Tibial nerve (tissue), 4 donors: ENCODE measurements at regions not wholly inside any gene's neighbourhood (a gene's known extent, or its start where the extent isn't known, plus 50 kb on each side); places are given as distances from the start of the nearest gene placed in this dataset.
A peak's percentile ranks its signal among the peaks of the same experiment; 100 is the strongest.

ENCODE experiments used
- DNase-seq, 2 donors: peaks; one replicate each; pipeline ENCODE4 v3.0.0-alpha.2; 2019; ENCODE audit warnings: low spot score in 2 of 2
- H3K27ac ChIP-seq, 4 donors: fragments of 200-600 bp; sonication (generic) in 3 of 4; one replicate each; pipeline ENCODE4 v1.5.1; 2017 to 2019; ENCODE audit warnings: mild to moderate bottlenecking in 1 of 4
- H3K27me3 ChIP-seq, 2 donors: fragments of 200-600 bp; sonication (generic) in 1 of 2; one replicate each; pipeline versions ENCODE4 v1.5.1 to v1.6.0; 2017 to 2019
- H3K36me3 ChIP-seq, 3 donors: fragments of 200-600 bp; sonication (generic); one replicate each; pipeline ENCODE4 v1.5.1; 2018 to 2019
- H3K4me1 ChIP-seq, 4 donors: fragments of 200-600 bp; sonication (generic) in 3 of 4; one replicate each; pipeline ENCODE4 v1.5.1; 2017 to 2019
- H3K4me3 ChIP-seq, 4 donors: fragments of 200-600 bp; sonication (generic) in 3 of 4; one replicate each; pipeline ENCODE4 v1.5.1; 2017 to 2019; ENCODE audit warnings: mild to moderate bottlenecking in 1 of 4, moderate library complexity in 1 of 4
- H3K9me3 ChIP-seq, 4 donors: fragments of 200-600 bp; sonication (generic) in 3 of 4; one replicate each; pipeline ENCODE4 v1.5.1; 2017 to 2019
- EP300 ChIP-seq, 2 donors: sonication (generic); formaldehyde crosslinking; IDR thresholded peaks; one replicate each; pipeline ENCODE4 v1.6.1; 2017; ENCODE audit warnings: antibody characterized with exemption in 2 of 2, mild to moderate bottlenecking in 1 of 2
- POLR2A ChIP-seq, 2 donors: fragments of 450-650 bp; IDR thresholded peaks; one replicate each; pipeline ENCODE4 v1.6.1; 2017; ENCODE audit warnings: antibody characterized with exemption in 2 of 2, mild to moderate bottlenecking in 2 of 2, moderate library complexity in 2 of 2
- WGBS, 2 donors: methylation state at CpG; one replicate each; pipeline ENCODE4 v1.1.5; 2018; 5-methylcytosine and 5-hydroxymethylcytosine counted together
- TF ChIP-seq, protein P1 (sequence below), 5 experiments: fragments of 200-600 bp in 3 of 5; fragments of 450-650 bp in 2 of 5; sonication (generic) in 3 of 5; IDR thresholded peaks; one replicate each; pipeline ENCODE4 v1.5.1; 2016 to 2019; ENCODE audit warnings: antibody characterized with exemption in 5 of 5, mild to moderate bottlenecking in 3 of 5, moderate library complexity in 2 of 5

- Histone ChIP-seq H3K36me3 (no peaks in the 10 kb centered on the region), H3K27me3 (no peaks in the 10 kb centered on the region), H3K9me3 (no peaks in the 10 kb centered on the region), H3K27ac (peak overlapping the region; percentile 71 to 95 (median 82)), H3K4me1 (peaks cover 0 to 76% (median 59%) of the 10 kb centered on the region in 4 donors), H3K4me3 (no peak overlapping the region)
- TF ChIP-seq, protein P1, sequence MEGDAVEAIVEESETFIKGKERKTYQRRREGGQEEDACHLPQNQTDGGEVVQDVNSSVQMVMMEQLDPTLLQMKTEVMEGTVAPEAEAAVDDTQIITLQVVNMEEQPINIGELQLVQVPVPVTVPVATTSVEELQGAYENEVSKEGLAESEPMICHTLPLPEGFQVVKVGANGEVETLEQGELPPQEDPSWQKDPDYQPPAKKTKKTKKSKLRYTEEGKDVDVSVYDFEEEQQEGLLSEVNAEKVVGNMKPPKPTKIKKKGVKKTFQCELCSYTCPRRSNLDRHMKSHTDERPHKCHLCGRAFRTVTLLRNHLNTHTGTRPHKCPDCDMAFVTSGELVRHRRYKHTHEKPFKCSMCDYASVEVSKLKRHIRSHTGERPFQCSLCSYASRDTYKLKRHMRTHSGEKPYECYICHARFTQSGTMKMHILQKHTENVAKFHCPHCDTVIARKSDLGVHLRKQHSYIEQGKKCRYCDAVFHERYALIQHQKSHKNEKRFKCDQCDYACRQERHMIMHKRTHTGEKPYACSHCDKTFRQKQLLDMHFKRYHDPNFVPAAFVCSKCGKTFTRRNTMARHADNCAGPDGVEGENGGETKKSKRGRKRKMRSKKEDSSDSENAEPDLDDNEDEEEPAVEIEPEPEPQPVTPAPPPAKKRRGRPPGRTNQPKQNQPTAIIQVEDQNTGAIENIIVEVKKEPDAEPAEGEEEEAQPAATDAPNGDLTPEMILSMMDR (IDR thresholded peaks at IDR 0.05): no peak
- peak in 1 of 2 donors; percentile 63 for TF ChIP-seq EP300 (IDR thresholded peaks at IDR 0.05)
- TF ChIP-seq POLR2A (IDR thresholded peaks at IDR 0.05): no peak
- DNase-seq: peak in 1 of 2 donors; percentile 31
- 16 to 22% methylated on average over 5 of the region's 5 CpGs for WGBS, 2 donors
Measured at GRCh38 chr13:40190641-40191100, 475.8 kb downstream of the FOXO1 start.

GRCh38 chr13:40191186-40191980 is 475.1 kb downstream of the FOXO1 start:
- no peaks in the 10 kb centered on the region for H3K36me3 ChIP-seq
- 36 to 50% methylated on average over 7 of the region's 7 CpGs for WGBS, 2 donors

DNA sequence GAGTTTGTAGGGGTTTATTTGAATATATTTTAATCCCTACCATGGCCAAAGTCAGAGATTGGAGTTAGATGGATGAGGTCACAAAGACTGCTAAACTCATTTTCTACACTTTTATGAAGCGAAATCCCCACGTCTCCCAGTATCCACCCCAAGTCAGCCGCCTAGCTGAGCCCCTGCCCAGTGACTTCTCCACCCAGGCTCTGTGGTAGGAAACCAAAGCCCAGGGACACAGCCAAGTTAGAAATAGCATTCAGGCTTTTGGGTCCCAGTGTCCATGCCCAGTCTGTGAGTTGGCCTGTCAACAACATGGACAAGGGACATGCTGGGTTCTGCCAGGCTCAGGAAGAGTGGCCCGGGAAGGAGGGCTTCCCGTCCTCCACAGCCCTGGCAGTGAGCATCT is 474.0 kb downstream of the FOXO1 start:
- Histone ChIP-seq H3K9me3 (no peaks in the 10 kb centered on the region), H3K27ac (peak overlapping the region; percentile 71 to 95 (median 82)), H3K4me1 (peaks cover 0 to 75% (median 59%) of the 10 kb centered on the region in 4 donors), H3K36me3 (no peaks in the 10 kb centered on the region), H3K27me3 (no peaks in the 10 kb centered on the region), H3K4me3 (no peak overlapping the region)
- no peak for DNase-seq
- 73 to 81% methylated on average over 5 of the region's 5 CpGs for WGBS, 2 donors
- TF ChIP-seq, protein P1 (IDR thresholded peaks at IDR 0.05): no peak
- TF ChIP-seq POLR2A (IDR thresholded peaks at IDR 0.05): no peak
- no peak for TF ChIP-seq EP300 (IDR thresholded peaks at IDR 0.05)

More at GRCh38 chr13:40191186-40191980, 475.1 kb downstream of the FOXO1 start:
- Histone ChIP-seq H3K27me3 (no peaks in the 10 kb centered on the region), H3K4me3 (no peak overlapping the region), H3K4me1 (peaks cover 0 to 76% (median 59%) of the 10 kb centered on the region in 4 donors), H3K27ac (peak overlapping the region; percentile 71 to 95 (median 82)), H3K9me3 (no peaks in the 10 kb centered on the region)
- DNase-seq: no peak
- no peak for TF ChIP-seq POLR2A (IDR thresholded peaks at IDR 0.05)
- TF ChIP-seq, protein P1 (IDR thresholded peaks at IDR 0.05): no peak
- no peak for TF ChIP-seq EP300 (IDR thresholded peaks at IDR 0.05)

DNA sequence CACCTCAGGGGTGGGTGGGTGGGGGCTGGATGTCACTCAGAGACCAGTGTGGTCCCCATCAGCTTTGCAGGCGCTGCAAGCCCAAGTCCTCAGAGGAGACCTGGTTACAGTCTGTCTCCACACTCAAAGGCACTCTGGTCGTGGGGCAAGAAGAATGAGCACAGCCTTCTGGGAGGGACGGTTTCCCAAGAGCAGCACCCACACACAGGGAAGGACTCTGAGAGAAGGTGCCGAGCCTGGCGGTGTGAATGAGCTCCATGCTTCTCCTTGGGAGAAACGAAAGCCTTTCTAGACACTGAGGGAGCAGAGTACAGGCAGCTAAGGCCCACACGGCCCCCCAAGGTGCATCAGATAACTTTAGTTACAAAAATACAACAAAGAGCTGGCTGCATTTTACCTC is 473.6 kb downstream of the FOXO1 start:
- TF ChIP-seq, protein P1 (IDR thresholded peaks at IDR 0.05): no peak
- TF ChIP-seq POLR2A (IDR thresholded peaks at IDR 0.05) (no peak), EP300 (IDR thresholded peaks at IDR 0.05) (no peak)
- 39 to 43% methylated on average over 7 of the region's 7 CpGs for WGBS, 2 donors
- H3K4me3 ChIP-seq: no peak overlapping the region
- no peaks in the 10 kb centered on the region for H3K36me3 ChIP-seq
- DNase-seq: no peak
- no peaks in the 10 kb centered on the region for H3K9me3 ChIP-seq
- peak overlapping the region; percentile 71 to 95 (median 82) for H3K27ac ChIP-seq
- H3K27me3 ChIP-seq: no peaks in the 10 kb centered on the region
- H3K4me1 ChIP-seq: peaks cover 0 to 71% (median 59%) of the 10 kb centered on the region in 4 donors
